Amniotic epithelial cell (primary cell): ENCODE measurements at regions not wholly inside any gene's neighbourhood (a gene's known extent, or its start where the extent isn't known, plus 50 kb on each side); places are given as distances from the start of the nearest gene placed in this dataset.

Source experiments
- DNase-seq: peaks from one replicate; pipeline ENCODE4 v3.0.0-alpha.2; 2010; ENCODE audit warnings: low read depth

- DNase-seq, result no peak
Observed at GRCh38 chr10:118537623-118538022, 57.8 kb downstream of the PRLHR start.

GRCh38 chr10:118534136-118534535 is 61.3 kb downstream of the PRLHR start:
- no peak for DNase-seq

GRCh38 chr10:118531105-118531852 is 64.2 kb downstream of the PRLHR start:
- DNase-seq, result no peak

GRCh38 chr10:118528426-118528825 is 67.0 kb downstream of the PRLHR start:
- DNase-seq, result no peak

- peak; percentile 11 for DNase-seq
Observed at GRCh38 chr10:118523775-118524174, 71.7 kb downstream of the PRLHR start.

- peak; percentile 5 for DNase-seq
Observed at GRCh38 chr10:118522791-118523498, 72.5 kb downstream of the PRLHR start.

- DNase-seq, result no peak
Observed at GRCh38 chr10:118521415-118522117, 73.9 kb downstream of the PRLHR start.

GRCh38 chr10:118520116-118520742 is 75.2 kb downstream of the PRLHR start:
- DNase-seq, result no peak

GRCh38 chr10:118518095-118518494 is 77.4 kb downstream of the PRLHR start:
- DNase-seq, result no peak

GRCh38 chr10:118516716-118517115 is 78.7 kb downstream of the PRLHR start:
- no peak for DNase-seq

- no peak for DNase-seq
Observed at GRCh38 chr10:118513174-118513573, 82.3 kb downstream of the PRLHR start.

- DNase-seq, result no peak
Observed at GRCh38 chr10:118511711-118512110, 83.7 kb downstream of the PRLHR start.

- DNase-seq, result no peak
Observed at GRCh38 chr10:118508863-118509262, 86.6 kb downstream of the PRLHR start.

- DNase-seq, result no peak
Observed at GRCh38 chr10:118508355-118508754, 87.1 kb downstream of the PRLHR start.

GRCh38 chr10:118506671-118507590 is 88.5 kb downstream of the PRLHR start:
- no peak for DNase-seq

- DNase-seq, result no peak
Observed at GRCh38 chr10:118505363-118505762, 90.1 kb downstream of the PRLHR start.

GRCh38 chr10:118504467-118505205 is 90.8 kb downstream of the PRLHR start:
- peak; percentile 36 for DNase-seq

GRCh38 chr10:118504044-118504443 is 91.4 kb downstream of the PRLHR start:
- DNase-seq, result no peak

GRCh38 chr10:118503192-118503591 is 92.3 kb downstream of the PRLHR start:
- no peak for DNase-seq

GRCh38 chr10:118501637-118502440 is 93.6 kb downstream of the PRLHR start:
- peak; percentile 78 for DNase-seq
